PC-9 (cell line): ENCODE measurements at regions not wholly inside any gene's neighbourhood (a gene's known extent, or its start where the extent isn't known, plus 50 kb on each side); places are given as distances from the start of the nearest gene placed in this dataset.

Experiments
- BruUV-seq: library from RNA; stranded (reverse); fragments of 400-500 nt; replicated peaks from 2 replicates; lab custom pipeline; 2021; lab: Mats Ljungman, UMichigan
- CTCF ChIA-PET: fragments of 300-600 bp; sonication (Branson Sonifier 250); formaldehyde crosslinking; loops from one replicate; lab custom pipeline; 2022; ENCODE audit warnings: antibody characterized with exemption; lab: Charles Lee
- POLR2A ChIA-PET: fragments of 300-600 bp; sonication (Branson Sonifier 250); formaldehyde crosslinking; loops from one replicate; lab custom pipeline; 2022; ENCODE audit warnings: antibody characterized with exemption; ENCODE audit not compliant: unreplicated experiment; lab: Charles Lee
- DNase-seq, 2 experiments: peaks; one replicate each; pipeline versions ENCODE4 v3.0.0 to v3.0.0-alpha.2; 2015 to 2022; ENCODE audit warnings: mixed read lengths in 1 of 2
- H2AFZ ChIP-seq: fragments of 200-600 bp; sonication (generic); 2 replicates; pipeline ENCODE4 v1.8.1; 2017; ENCODE audit warnings: antibody characterized with exemption
- H3F3A ChIP-seq: fragments of 200-600 bp; sonication (generic); 2 replicates; pipeline ENCODE4 v1.8.1; 2017; ENCODE audit warnings: antibody characterized with exemption, mild to moderate bottlenecking, low read depth; ENCODE audit not compliant: insufficient read depth
- H3K27ac ChIP-seq: fragments of 200-600 bp; sonication (generic); 2 replicates; pipeline ENCODE4 v1.6.1; 2016; ENCODE audit warnings: mixed run types
- H3K27me3 ChIP-seq: fragments of 200-600 bp; sonication (generic); 2 replicates; pipeline ENCODE4 v1.6.1; 2016; ENCODE audit warnings: low read depth, mixed run types; ENCODE audit not compliant: insufficient read depth
- H3K36me3 ChIP-seq: fragments of 200-600 bp; sonication (generic); 2 replicates; pipeline ENCODE4 v1.6.1; 2016; ENCODE audit warnings: low read depth, mixed run types
- H3K4me1 ChIP-seq: fragments of 200-600 bp; sonication (generic); replicated peaks from 2 replicates; pipeline ENCODE4 v1.6.1; 2016; ENCODE audit warnings: mixed run types; ENCODE audit not compliant: insufficient read depth
- H3K4me2 ChIP-seq: fragments of 200-600 bp; sonication (generic); 2 replicates; pipeline ENCODE4 v1.6.1; 2017; ENCODE audit warnings: mixed run types
- H3K4me3 ChIP-seq: fragments of 200-600 bp; sonication (generic); 2 replicates; pipeline ENCODE4 v1.6.1; 2016; ENCODE audit warnings: mixed run types
- H3K79me2 ChIP-seq: fragments of 200-600 bp; sonication (generic); 2 replicates; pipeline ENCODE4 v1.6.1; 2017; ENCODE audit warnings: low read depth, mixed run types
- H3K9me2 ChIP-seq: fragments of 200-600 bp; sonication (generic); 2 replicates; pipeline ENCODE4 v1.8.1; 2017; ENCODE audit warnings: mild to moderate bottlenecking; ENCODE audit not compliant: insufficient read depth
- H3K9me3 ChIP-seq: fragments of 200-600 bp; sonication (generic); 2 replicates; pipeline ENCODE4 v1.8.1; 2016; ENCODE audit warnings: low read depth; ENCODE audit not compliant: insufficient read depth
- H4K20me1 ChIP-seq: fragments of 200-600 bp; sonication (generic); 2 replicates; pipeline ENCODE4 v1.8.1; 2017; ENCODE audit not compliant: insufficient read depth
- CTCF ChIP-seq: fragments of 200-600 bp; sonication (generic); conservative IDR thresholded peaks from 2 replicates; pipeline ENCODE4 v1.6.1; 2017; ENCODE audit warnings: mixed run types, antibody characterized with exemption, mild to moderate bottlenecking, moderate library complexity
- EZH2 ChIP-seq: fragments of 200-600 bp; sonication (generic); IDR thresholded peaks from 2 replicates; pipeline ENCODE4 v1.8.0; 2017; ENCODE audit warnings: antibody characterized with exemption, low read depth
- intact Hi-C: fragments of 100-400 bp; cut with micrococcal nuclease; formaldehyde crosslinking; loops from one replicate; pipeline ENCODE4 v1.10.0; 2022; ENCODE audit not compliant: unreplicated experiment

GRCh38 chr21:35197191-35197590 is 148.1 kb upstream of the RUNX1 start:
- Histone ChIP-seq H2AFZ (0 out of 2 replicates have a peak overlapping the region, but pooled peaks have one; percentile 26), H3K79me2 (no peaks in the 10 kb centered on the region), H3F3A (peaks cover 41% of the 10 kb centered on the region), H3K4me2 (peak overlapping the region; percentile 44), H3K4me3 (no peak overlapping the region), H3K4me1 (peaks cover 43% of the 10 kb centered on the region), H3K36me3 (0 out of 2 replicates have a peak, but pooled peaks cover 9% of the 10 kb centered on the region), H3K9me2 (no peaks in the 10 kb centered on the region), H3K27ac (peak overlapping the region; percentile 100), H4K20me1 (no peaks in the 10 kb centered on the region), H3K27me3 (no peaks in the 10 kb centered on the region), H3K9me3 (peaks cover 6% of the 10 kb centered on the region; the same call in 1 of the 2 replicates)
- no peak for DNase-seq
- BruUV-seq: no TSS peak
- TF ChIP-seq CTCF: no peak
- TF ChIP-seq EZH2: no peak
- intact Hi-C loops: loop anchor here (5.0 to 10.0 kb wide), 2 partner anchors 35 to 58 kb away; no protein-coding TSS in a partner anchor
- ChIA-PET POLR2A (interaction anchor here (0.5 kb wide), 1 partner anchor 643 kb away, joined by 4 read pairs; no protein-coding TSS in a partner anchor), CTCF (no interaction called here)

GRCh38 chr21:35196128-35196527 is 147.0 kb upstream of the RUNX1 start:
- Histone ChIP-seq H3K27ac (peak overlapping the region; percentile 100), H3F3A (peaks cover 41% of the 10 kb centered on the region), H3K4me3 (no peak overlapping the region), H4K20me1 (no peaks in the 10 kb centered on the region), H3K4me1 (peaks cover 48% of the 10 kb centered on the region), H3K27me3 (no peaks in the 10 kb centered on the region), H3K9me2 (no peaks in the 10 kb centered on the region), H3K36me3 (0 out of 2 replicates have a peak, but pooled peaks cover 9% of the 10 kb centered on the region), H3K4me2 (no peak overlapping the region), H2AFZ (no peak overlapping the region), H3K9me3 (peaks cover 6% of the 10 kb centered on the region; the same call in 1 of the 2 replicates), H3K79me2 (no peaks in the 10 kb centered on the region)
- no TSS peak for BruUV-seq
- intact Hi-C loops: loop anchor here (5.0 to 10.0 kb wide), 2 partner anchors 36 to 59 kb away; no protein-coding TSS in a partner anchor
- no peak for DNase-seq
- TF ChIP-seq EZH2: no peak
- no peak for TF ChIP-seq CTCF
- CTCF ChIA-PET: no interaction called here
- POLR2A ChIA-PET: no interaction called here

DNA sequence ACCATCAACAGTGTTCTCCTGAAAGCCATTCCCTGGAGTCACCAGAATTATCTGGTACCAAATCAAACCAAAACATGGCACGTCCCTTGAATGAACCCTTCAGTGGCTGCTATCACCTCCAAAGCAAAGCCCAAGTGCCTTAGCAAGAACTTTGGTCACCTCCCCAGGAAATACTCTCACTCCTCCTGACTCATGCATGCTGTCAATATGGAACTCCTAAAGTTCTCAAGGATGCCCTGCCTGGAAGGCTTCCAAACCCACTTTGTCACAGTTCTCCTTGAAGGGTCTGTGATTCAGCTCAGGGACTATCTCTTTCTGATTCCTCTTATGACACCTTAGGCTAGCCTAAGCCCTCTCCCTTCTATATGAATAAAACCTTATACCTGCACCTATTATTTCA is 146.1 kb upstream of the RUNX1 start:
- Histone ChIP-seq H3K9me3 (peaks cover 6% of the 10 kb centered on the region; the same call in 1 of the 2 replicates), H4K20me1 (no peaks in the 10 kb centered on the region), H3K4me1 (peaks cover 55% of the 10 kb centered on the region), H3K4me2 (no peak overlapping the region), H3K79me2 (no peaks in the 10 kb centered on the region), H3K9me2 (no peaks in the 10 kb centered on the region), H3K36me3 (0 out of 2 replicates have a peak, but pooled peaks cover 9% of the 10 kb centered on the region), H3K27me3 (no peaks in the 10 kb centered on the region), H3K4me3 (no peak overlapping the region), H3F3A (peaks cover 49% of the 10 kb centered on the region), H2AFZ (no peak overlapping the region), H3K27ac (0 out of 2 replicates have a peak overlapping the region, but pooled peaks have one; percentile 3)
- ChIA-PET POLR2A (no interaction called here), CTCF (no interaction called here)
- no TSS peak for BruUV-seq
- TF ChIP-seq EZH2 (no peak), CTCF (no peak)
- intact Hi-C loops: loop anchor here (5.0 to 10.0 kb wide), 2 partner anchors 37 to 60 kb away; no protein-coding TSS in a partner anchor
- DNase-seq: no peak
